Kidney (tissue), 13 donors: ENCODE measurements at regions not wholly inside any gene's neighbourhood (a gene's known extent, or its start where the extent isn't known, plus 50 kb on each side); places are given as distances from the start of the nearest gene placed in this dataset.
A peak's percentile ranks its signal among the peaks of the same experiment; 100 is the strongest.

Experiments
- DNase-seq, 5 donors: peaks; one replicate each; pipeline ENCODE4 v3.0.0-alpha.2; 2013 to 2020
- FAIRE-seq: peaks from 2 replicates; lab custom pipeline; 2012; peaks lifted over from hg19 to GRCh38; lab: Jason Lieb, UNC
- H3K27ac ChIP-seq, 2 donors: one replicate each; pipeline ENCODE4 v1.7.0; 2013; ENCODE audit warnings: low read depth in 2 of 2, low read length in 2 of 2, inconsistent platforms in 1 of 2
- H3K27me3 ChIP-seq: one replicate; pipeline ENCODE4 v1.7.1; 2013; ENCODE audit warnings: low read length, inconsistent platforms; ENCODE audit not compliant: control insufficient read depth, insufficient read depth
- H3K36me3 ChIP-seq, 3 donors: one replicate each; pipeline versions ENCODE4 v1.7.0 to v1.7.1; 2013; ENCODE audit warnings: low read length in 3 of 3, control low read depth in 1 of 3, inconsistent platforms in 1 of 3; ENCODE audit not compliant: insufficient read depth in 3 of 3, control insufficient read depth in 2 of 3
- H3K4me1 ChIP-seq, 3 donors: one replicate each; pipeline versions ENCODE4 v1.7.0 to v1.7.1; 2013; ENCODE audit warnings: low read length in 3 of 3, inconsistent platforms in 1 of 3, low read depth in 1 of 3; ENCODE audit not compliant: control insufficient read depth in 2 of 3, insufficient read depth in 2 of 3
- H3K4me3 ChIP-seq, 3 donors: one replicate each; pipeline versions ENCODE4 v1.7.0 to v1.8.1; 2013; ENCODE audit warnings: low read length in 3 of 3, control low read depth in 1 of 3, inconsistent platforms in 1 of 3
- H3K9ac ChIP-seq, 3 donors: one replicate each; pipeline versions ENCODE4 v1.7.0 to v1.7.1; 2013; ENCODE audit warnings: low read length in 3 of 3, control low read depth in 1 of 3, inconsistent platforms in 1 of 3
- H3K9me3 ChIP-seq, 3 donors: one replicate each; pipeline versions ENCODE4 v1.7.0 to v1.7.1; 2013; ENCODE audit warnings: low read length in 3 of 3, control low read depth in 1 of 3, inconsistent platforms in 1 of 3; ENCODE audit not compliant: control insufficient read depth in 2 of 3, insufficient read depth in 1 of 3
- intact Hi-C: fragments of 100-400 bp; cut with DNase I; formaldehyde crosslinking; loops from one replicate; pipeline ENCODE4 v1.11.1; 2022
- TF ChIP-seq, protein P1 (sequence below): IDR thresholded peaks from 3 replicates; pipeline ENCODE4 v1.5.1; 2012; ENCODE audit warnings: mild to moderate bottlenecking, moderate library complexity, borderline replicate concordance; ENCODE audit not compliant: insufficient read depth; ENCODE audit errors: extremely low read depth
- donor health status: control.
- donor health status: control.
- donor health status: control.
- donor health status: control.
- donor health status: control.
- donor health status: DM: yes; HTN: yes; CAD: no.
- donor health status: Normal renal cell carcinoma (clear cell type).

DNA sequence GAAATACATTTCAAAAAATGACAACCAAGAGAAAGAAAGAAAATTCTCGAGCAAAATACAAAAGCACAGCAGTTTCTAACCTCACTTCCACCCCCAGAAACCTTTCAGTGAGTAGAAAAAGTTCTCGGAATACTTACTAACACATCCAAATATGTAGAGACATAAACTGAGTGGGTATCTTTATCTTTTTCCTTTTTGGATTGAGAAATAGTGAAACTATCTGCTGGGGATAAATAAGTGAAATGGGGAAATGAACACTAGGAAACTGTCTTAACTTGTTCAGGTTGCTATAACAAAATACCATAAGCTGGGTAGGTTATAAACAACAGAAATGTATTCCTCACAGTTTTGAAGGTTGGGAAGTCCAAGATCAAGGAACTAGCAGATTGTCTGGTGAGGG is 72.0 kb downstream of the VCAM1 start:
- DNase-seq (no peak), FAIRE-seq (no peak)
- intact Hi-C loops = no loop called here

DNA sequence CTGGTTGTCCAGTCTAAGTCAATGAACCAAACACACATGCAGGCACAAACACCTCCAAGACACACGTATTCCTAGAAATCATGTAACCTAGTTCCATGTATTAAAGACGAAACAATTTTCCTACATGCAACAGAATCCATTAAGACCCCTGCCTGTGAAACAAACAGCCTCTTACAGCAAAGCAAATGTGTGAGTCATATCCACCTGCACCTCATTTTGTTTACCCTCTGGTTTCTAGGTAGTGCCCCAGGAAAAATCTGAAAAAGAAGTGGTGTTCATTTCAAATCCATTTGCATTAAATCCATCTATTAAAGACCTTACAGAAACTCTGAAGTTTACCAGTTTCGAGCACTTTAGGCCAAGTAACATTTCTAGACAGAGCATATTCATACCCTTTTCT is 74.1 kb downstream of the VCAM1 start:
- DNase-seq (no peak), FAIRE-seq (no peak)
- no peak overlapping the region for H3K4me3 ChIP-seq
- H3K27me3 ChIP-seq = no peaks in the 10 kb centered on the region
- no peaks in the 10 kb centered on the region for H3K9me3 ChIP-seq
- H3K9ac ChIP-seq = no peak overlapping the region
- intact Hi-C loops = no loop called here
- H3K4me1 ChIP-seq = no peaks in the 10 kb centered on the region
- TF ChIP-seq, protein P1, sequence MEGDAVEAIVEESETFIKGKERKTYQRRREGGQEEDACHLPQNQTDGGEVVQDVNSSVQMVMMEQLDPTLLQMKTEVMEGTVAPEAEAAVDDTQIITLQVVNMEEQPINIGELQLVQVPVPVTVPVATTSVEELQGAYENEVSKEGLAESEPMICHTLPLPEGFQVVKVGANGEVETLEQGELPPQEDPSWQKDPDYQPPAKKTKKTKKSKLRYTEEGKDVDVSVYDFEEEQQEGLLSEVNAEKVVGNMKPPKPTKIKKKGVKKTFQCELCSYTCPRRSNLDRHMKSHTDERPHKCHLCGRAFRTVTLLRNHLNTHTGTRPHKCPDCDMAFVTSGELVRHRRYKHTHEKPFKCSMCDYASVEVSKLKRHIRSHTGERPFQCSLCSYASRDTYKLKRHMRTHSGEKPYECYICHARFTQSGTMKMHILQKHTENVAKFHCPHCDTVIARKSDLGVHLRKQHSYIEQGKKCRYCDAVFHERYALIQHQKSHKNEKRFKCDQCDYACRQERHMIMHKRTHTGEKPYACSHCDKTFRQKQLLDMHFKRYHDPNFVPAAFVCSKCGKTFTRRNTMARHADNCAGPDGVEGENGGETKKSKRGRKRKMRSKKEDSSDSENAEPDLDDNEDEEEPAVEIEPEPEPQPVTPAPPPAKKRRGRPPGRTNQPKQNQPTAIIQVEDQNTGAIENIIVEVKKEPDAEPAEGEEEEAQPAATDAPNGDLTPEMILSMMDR = no peak
- no peak overlapping the region for H3K27ac ChIP-seq
- no peaks in the 10 kb centered on the region for H3K36me3 ChIP-seq

More for the DNA sequence above, 72.0 kb downstream of the VCAM1 start:
- Histone ChIP-seq H3K9me3 (no peaks in the 10 kb centered on the region), H3K27ac (no peak overlapping the region), H3K4me3 (no peak overlapping the region), H3K36me3 (no peaks in the 10 kb centered on the region), H3K27me3 (no peaks in the 10 kb centered on the region), H3K9ac (no peak overlapping the region), H3K4me1 (no peaks in the 10 kb centered on the region)
- TF ChIP-seq, protein P1 = no peak

DNA sequence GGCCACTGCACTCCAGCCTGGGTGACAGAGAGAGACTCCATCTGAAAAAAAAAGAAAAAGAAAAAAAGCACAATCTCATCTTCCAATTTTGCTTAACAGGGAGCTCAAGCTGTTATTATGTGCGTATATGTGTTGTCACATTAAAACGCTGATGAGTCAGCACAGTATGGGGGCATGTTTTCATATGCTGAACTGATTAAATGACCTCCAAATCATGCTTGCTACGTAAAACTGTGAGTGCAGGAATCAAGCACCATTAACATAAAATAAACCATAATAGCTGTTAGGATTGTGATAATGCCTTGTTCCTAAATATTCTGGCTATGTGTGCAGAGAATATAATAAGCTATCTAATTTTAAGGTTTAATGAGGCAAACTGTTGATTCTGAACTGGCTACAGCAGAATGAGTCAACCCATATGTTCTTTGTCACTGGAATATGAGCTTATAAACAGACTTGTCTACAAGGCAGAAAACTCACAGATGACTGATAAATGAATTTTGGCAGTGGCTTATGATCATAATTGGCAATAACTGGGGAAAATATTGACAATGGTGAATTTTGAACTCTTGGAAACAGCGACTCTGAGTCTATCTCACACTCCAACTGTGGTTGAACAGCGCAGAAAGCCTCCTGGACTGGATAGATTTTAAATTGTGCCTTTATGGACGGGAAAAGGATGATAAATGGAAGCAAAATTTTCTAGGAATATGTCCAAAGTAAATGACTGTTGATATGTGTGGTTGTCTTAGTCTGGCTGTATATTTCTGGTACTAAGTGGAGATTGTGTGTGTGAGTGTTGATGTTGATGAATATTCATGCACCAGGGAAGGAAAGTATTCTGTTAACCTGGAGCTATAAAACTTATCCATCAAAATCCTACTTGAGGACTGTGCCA is 75.5 kb downstream of the VCAM1 start:
- Histone ChIP-seq H3K4me1 (no peaks in the 10 kb centered on the region), H3K9me3 (no peaks in the 10 kb centered on the region), H3K27ac (no peak overlapping the region), H3K4me3 (no peak overlapping the region), H3K27me3 (no peaks in the 10 kb centered on the region), H3K36me3 (no peaks in the 10 kb centered on the region), H3K9ac (no peak overlapping the region)
- DNase-seq (peak in 2 of 5 donors; percentile 27 to 64), FAIRE-seq (no peak)
- TF ChIP-seq, protein P1 = no peak
- intact Hi-C loops = no loop called here
